Endodermal cell (in vitro differentiated cells): ENCODE measurements at regions not wholly inside any gene's neighbourhood (a gene's known extent, or its start where the extent isn't known, plus 50 kb on each side); places are given as distances from the start of the nearest gene placed in this dataset.

Experiments
- DNase-seq: peaks from one replicate; pipeline ENCODE4 v3.0.0-alpha.2; 2017
- H3K27ac ChIP-seq: 2 replicates; pipeline ENCODE4 v1.5.1; 2013; ENCODE audit warnings: mild to moderate bottlenecking, low read depth, low read length, moderate library complexity
- H3K27me3 ChIP-seq: 2 replicates; pipeline ENCODE4 v1.6.1; 2013; ENCODE audit warnings: mild to moderate bottlenecking, low read length, moderate library complexity; ENCODE audit not compliant: insufficient read depth, control insufficient read depth, poor library complexity, severe bottlenecking
- H3K36me3 ChIP-seq: 2 replicates; pipeline ENCODE4 v1.7.0; 2013; ENCODE audit warnings: mild to moderate bottlenecking, low read length, moderate library complexity; ENCODE audit not compliant: control insufficient read depth, insufficient read depth
- H3K4me1 ChIP-seq: one replicate; pipeline ENCODE4 v1.7.0; 2013; ENCODE audit warnings: low read length; ENCODE audit not compliant: control insufficient read depth, insufficient read depth
- H3K4me3 ChIP-seq: 2 replicates; pipeline ENCODE4 v1.5.1; 2013; ENCODE audit warnings: mild to moderate bottlenecking, low read length, moderate library complexity
- H3K9ac ChIP-seq: 2 replicates; pipeline ENCODE4 v1.6.1; 2013; ENCODE audit warnings: mild to moderate bottlenecking, low read length, moderate library complexity; ENCODE audit not compliant: poor library complexity, severe bottlenecking; ENCODE audit errors: extremely low read depth
- H3K9me3 ChIP-seq: 2 replicates; pipeline ENCODE4 v1.6.1; 2013; ENCODE audit warnings: mild to moderate bottlenecking, low read length, moderate library complexity; ENCODE audit not compliant: control insufficient read depth
- H3K27ac Mint-ChIP-seq: 2 replicates; pipeline ENCODE4 v1.8.0; 2020; ENCODE audit warnings: mixed read lengths
- H3K27me3 Mint-ChIP-seq: 2 replicates; pipeline ENCODE4 v1.8.0; 2021; ENCODE audit warnings: mild to moderate bottlenecking, mixed read lengths; ENCODE audit not compliant: insufficient read depth
- H3K36me3 Mint-ChIP-seq: 2 replicates; pipeline ENCODE4 v1.8.0; 2020; ENCODE audit warnings: low read depth, mixed read lengths
- H3K4me1 Mint-ChIP-seq: 2 replicates; pipeline ENCODE4 v1.8.0; 2020; ENCODE audit warnings: mixed read lengths
- H3K4me3 Mint-ChIP-seq: 2 replicates; pipeline ENCODE4 v1.8.0; 2020; ENCODE audit warnings: mild to moderate bottlenecking, moderate library complexity, mixed read lengths
- H3K9me3 Mint-ChIP-seq: 2 replicates; pipeline ENCODE4 v1.8.0; 2020; ENCODE audit warnings: mild to moderate bottlenecking, mixed read lengths
- WGBS, 2 experiments: methylation state at CpG; one replicate each; pipeline versions ENCODE4 v1.1.5 to v1.1.7; 2013; ENCODE audit warnings: missing lambda C conversion rate in 2 of 2, mixed read lengths in 1 of 2; ENCODE audit not compliant: insufficient coverage in 1 of 2, insufficient read length in 1 of 2; 5-methylcytosine and 5-hydroxymethylcytosine counted together
- TF ChIP-seq, protein P1 (sequence below): fragments of 200-600 bp; sonication (generic); conservative IDR thresholded peaks from 2 replicates; pipeline ENCODE4 v1.5.0; 2021; ENCODE audit warnings: antibody characterized with exemption, mild to moderate bottlenecking

GRCh38 chr5:31062902-31063580, 130.4 kb upstream of the CDH6 start:
- Histone ChIP-seq H3K4me1 (no peaks in the 10 kb centered on the region), H3K9ac (no peak overlapping the region), H3K27me3 (no peaks in the 10 kb centered on the region), H3K27ac (no peak overlapping the region), H3K4me3 (no peak overlapping the region), H3K9me3 (no peaks in the 10 kb centered on the region), H3K36me3 (no peaks in the 10 kb centered on the region)
- H3K4me1 Mint-ChIP-seq, result no peaks in the 10 kb centered on the region
- H3K4me3 Mint-ChIP-seq, result no peak overlapping the region
- no peaks in the 10 kb centered on the region for H3K36me3 Mint-ChIP-seq
- DNase-seq, result no peak
- WGBS, 2 experiments, result 94% methylated on average over 3 of the region's 3 CpGs; no CpG with 5 or more reads in 1 of the 2 experiments
- no peaks in the 10 kb centered on the region for H3K27me3 Mint-ChIP-seq
- H3K27ac Mint-ChIP-seq, result no peak overlapping the region
- no peaks in the 10 kb centered on the region for H3K9me3 Mint-ChIP-seq
- TF ChIP-seq, protein P1, sequence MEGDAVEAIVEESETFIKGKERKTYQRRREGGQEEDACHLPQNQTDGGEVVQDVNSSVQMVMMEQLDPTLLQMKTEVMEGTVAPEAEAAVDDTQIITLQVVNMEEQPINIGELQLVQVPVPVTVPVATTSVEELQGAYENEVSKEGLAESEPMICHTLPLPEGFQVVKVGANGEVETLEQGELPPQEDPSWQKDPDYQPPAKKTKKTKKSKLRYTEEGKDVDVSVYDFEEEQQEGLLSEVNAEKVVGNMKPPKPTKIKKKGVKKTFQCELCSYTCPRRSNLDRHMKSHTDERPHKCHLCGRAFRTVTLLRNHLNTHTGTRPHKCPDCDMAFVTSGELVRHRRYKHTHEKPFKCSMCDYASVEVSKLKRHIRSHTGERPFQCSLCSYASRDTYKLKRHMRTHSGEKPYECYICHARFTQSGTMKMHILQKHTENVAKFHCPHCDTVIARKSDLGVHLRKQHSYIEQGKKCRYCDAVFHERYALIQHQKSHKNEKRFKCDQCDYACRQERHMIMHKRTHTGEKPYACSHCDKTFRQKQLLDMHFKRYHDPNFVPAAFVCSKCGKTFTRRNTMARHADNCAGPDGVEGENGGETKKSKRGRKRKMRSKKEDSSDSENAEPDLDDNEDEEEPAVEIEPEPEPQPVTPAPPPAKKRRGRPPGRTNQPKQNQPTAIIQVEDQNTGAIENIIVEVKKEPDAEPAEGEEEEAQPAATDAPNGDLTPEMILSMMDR, result no peak

DNA sequence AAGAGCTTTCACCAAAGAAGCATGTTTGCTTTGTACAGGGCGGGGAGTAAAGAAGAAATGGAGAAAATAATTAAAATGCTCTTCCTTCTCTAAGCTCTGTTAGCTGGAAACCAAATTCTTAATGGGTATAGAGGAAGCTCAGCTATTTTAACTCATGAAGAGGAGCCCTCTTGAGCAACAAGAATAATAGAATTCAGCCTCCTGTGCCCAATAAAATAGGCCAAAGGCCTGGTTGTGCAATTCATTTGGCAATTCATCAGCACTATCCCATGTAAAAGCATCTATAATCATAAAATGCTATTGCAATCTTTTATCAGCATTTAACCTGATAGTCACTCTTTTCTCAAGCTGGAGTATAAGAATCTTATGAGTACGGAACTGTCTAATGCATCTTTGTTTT, 133.6 kb upstream of the CDH6 start:
- no peaks in the 10 kb centered on the region for H3K27me3 ChIP-seq
- DNase-seq, result no peak
- no peaks in the 10 kb centered on the region for H3K36me3 ChIP-seq
- H3K27ac Mint-ChIP-seq, result no peak overlapping the region
- no peak overlapping the region for H3K9ac ChIP-seq
- H3K4me3 ChIP-seq, result no peak overlapping the region
- no peaks in the 10 kb centered on the region for H3K36me3 Mint-ChIP-seq
- no peak overlapping the region for H3K4me3 Mint-ChIP-seq
- H3K27ac ChIP-seq, result no peak overlapping the region
- H3K4me1 ChIP-seq, result no peaks in the 10 kb centered on the region
- no peaks in the 10 kb centered on the region for H3K9me3 ChIP-seq
- no peaks in the 10 kb centered on the region for H3K9me3 Mint-ChIP-seq
- WGBS, 2 experiments, result 91 to 92% methylated on average over 2 of the region's 2 CpGs
- no peaks in the 10 kb centered on the region for H3K4me1 Mint-ChIP-seq
- H3K27me3 Mint-ChIP-seq, result no peaks in the 10 kb centered on the region
- TF ChIP-seq, protein P1, result no peak

DNA sequence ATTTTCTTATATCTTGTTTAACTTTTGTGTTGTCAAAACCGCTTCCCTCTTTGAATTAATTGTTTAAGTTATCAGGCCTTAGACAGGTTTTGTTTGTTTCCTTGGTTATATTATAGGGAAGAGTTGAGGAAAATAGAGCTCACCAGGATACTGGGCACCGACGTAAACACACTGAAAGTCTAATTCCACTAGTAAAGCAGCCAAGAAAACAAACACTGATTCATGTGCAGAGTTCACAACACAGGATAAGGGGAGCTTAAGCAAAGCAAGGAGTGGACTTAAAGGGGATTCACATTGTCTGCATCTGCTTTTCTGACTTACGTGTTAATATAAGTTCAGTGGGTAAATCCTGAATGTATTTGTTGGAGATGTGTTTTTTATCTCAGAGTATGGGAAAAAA, 139.0 kb upstream of the CDH6 start:
- H3K4me1 Mint-ChIP-seq, result peaks cover 27% of the 10 kb centered on the region

More for the DNA sequence above, 139.0 kb upstream of the CDH6 start:
- Mint-ChIP-seq H3K27ac (no peak overlapping the region), H3K4me3 (no peak overlapping the region), H3K9me3 (no peaks in the 10 kb centered on the region), H3K27me3 (no peaks in the 10 kb centered on the region), H3K36me3 (no peaks in the 10 kb centered on the region)
- Histone ChIP-seq H3K27ac (no peak overlapping the region), H3K9me3 (no peaks in the 10 kb centered on the region), H3K4me1 (peaks cover 11% of the 10 kb centered on the region), H3K9ac (no peak overlapping the region), H3K4me3 (no peak overlapping the region), H3K27me3 (no peaks in the 10 kb centered on the region), H3K36me3 (no peaks in the 10 kb centered on the region)
- DNase-seq, result no peak
- TF ChIP-seq, protein P1, result no peak
- 66 to 86% methylated on average over 2 to 4 of the region's 4 CpGs for WGBS, 2 experiments
